A673 (cell line): ENCODE measurements at regions not wholly inside any gene's neighbourhood (a gene's known extent, or its start where the extent isn't known, plus 50 kb on each side); places are given as distances from the start of the nearest gene placed in this dataset.

Source experiments
- BruUV-seq: library from RNA; stranded (reverse); fragments of 400-500 nt; replicated peaks from 2 replicates; lab custom pipeline; 2021; lab: Mats Ljungman, UMichigan
- CTCF ChIA-PET: fragments of 300-600 bp; sonication (Branson Sonifier 250); formaldehyde crosslinking; loops from one replicate; lab custom pipeline; 2022; ENCODE audit warnings: antibody characterized with exemption; lab: Charles Lee
- POLR2A ChIA-PET: fragments of 300-600 bp; sonication (Branson Sonifier 250); formaldehyde crosslinking; loops from one replicate; lab custom pipeline; 2022; ENCODE audit warnings: antibody characterized with exemption; ENCODE audit not compliant: low non-redundant PET; lab: Charles Lee
- DNase-seq: peaks from one replicate; pipeline ENCODE4 v3.0.0-alpha.2; 2015; ENCODE audit warnings: low spot score
- H3K27ac ChIP-seq: fragments of 200-600 bp; sonication (generic); 2 replicates; pipeline ENCODE4 v1.5.1; 2016; ENCODE audit warnings: mixed run types, low read depth, mild to moderate bottlenecking, mixed read lengths, antibody characterized with exemption, low read length; ENCODE audit not compliant: poor library complexity, severe bottlenecking
- H3K27me3 ChIP-seq: fragments of 200-600 bp; sonication (generic); replicated peaks from 2 replicates; pipeline ENCODE4 v1.6.1; 2017; ENCODE audit warnings: mixed run types, low read depth, mild to moderate bottlenecking, mixed read lengths, antibody characterized with exemption, low read length; ENCODE audit not compliant: insufficient read depth, poor library complexity
- H3K36me3 ChIP-seq: fragments of 200-600 bp; sonication (generic); 2 replicates; pipeline ENCODE4 v1.6.1; 2016; ENCODE audit warnings: mixed run types, mild to moderate bottlenecking, mixed read lengths, antibody characterized with exemption, low read length; ENCODE audit not compliant: insufficient read depth, poor library complexity, severe bottlenecking
- H3K4me1 ChIP-seq: fragments of 200-600 bp; sonication (generic); 2 replicates; pipeline ENCODE4 v1.6.1; 2017; ENCODE audit warnings: mixed run types, mild to moderate bottlenecking, mixed read lengths, antibody characterized with exemption, low read length; ENCODE audit not compliant: insufficient read depth, poor library complexity, severe bottlenecking
- H3K4me3 ChIP-seq: fragments of 200-600 bp; sonication (generic); 2 replicates; pipeline ENCODE4 v1.5.1; 2016; ENCODE audit warnings: low read depth, mixed run types, mild to moderate bottlenecking, mixed read lengths, low read length; ENCODE audit not compliant: poor library complexity, severe bottlenecking
- H3K9me3 ChIP-seq: fragments of 200-600 bp; sonication (generic); 2 replicates; pipeline ENCODE4 v1.6.1; 2016; ENCODE audit warnings: mixed run types, low read depth, mild to moderate bottlenecking, mixed read lengths, antibody characterized with exemption, low read length; ENCODE audit not compliant: poor library complexity, severe bottlenecking
- CTCF ChIP-seq: fragments of 300-800, 200-600 bp; sonication (generic); conservative IDR thresholded peaks from 2 replicates; pipeline ENCODE4 v1.5.1; 2017; ENCODE audit warnings: low read depth, mild to moderate bottlenecking, antibody characterized with exemption, low read length, moderate library complexity, mixed read lengths
- EZH2 ChIP-seq: fragments of 200-600 bp; sonication (generic); IDR thresholded peaks from 2 replicates; pipeline ENCODE4 v1.6.1; 2017; ENCODE audit warnings: borderline replicate concordance, low read depth, mild to moderate bottlenecking, mixed read lengths, antibody characterized with exemption, low read length; ENCODE audit not compliant: poor library complexity, severe bottlenecking
- intact Hi-C: fragments of 100-400 bp; cut with micrococcal nuclease; formaldehyde crosslinking; loops from one replicate; pipeline ENCODE4 v1.10.0; 2022; ENCODE audit not compliant: unreplicated experiment

GRCh38 chr2:122596598-122596997 lies 841.1 kb downstream of the TSN start:
- intact Hi-C loops: no loop called here
- CTCF ChIA-PET: no interaction called here
- BruUV-seq: no TSS peak

GRCh38 chr2:122598784-122599183 lies 843.3 kb downstream of the TSN start:
- H3K36me3 ChIP-seq: no peaks in the 10 kb centered on the region
- peaks cover 5% of the 10 kb centered on the region for H3K4me1 ChIP-seq
- H3K27me3 ChIP-seq: no peaks in the 10 kb centered on the region
- CTCF ChIA-PET: no interaction called here
- no peaks in the 10 kb centered on the region for H3K9me3 ChIP-seq
- no peak overlapping the region for H3K4me3 ChIP-seq
- BruUV-seq: no TSS peak
- DNase-seq: no peak
- POLR2A ChIA-PET: no interaction called here
- TF ChIP-seq EZH2 (no peak), CTCF (no peak)
- no peak overlapping the region for H3K27ac ChIP-seq
- intact Hi-C loops: no loop called here

More at GRCh38 chr2:122596598-122596997, 841.1 kb downstream of the TSN start:
- Histone ChIP-seq H3K36me3 (no peaks in the 10 kb centered on the region), H3K4me1 (peaks cover 5% of the 10 kb centered on the region), H3K27ac (no peak overlapping the region), H3K4me3 (no peak overlapping the region), H3K9me3 (no peaks in the 10 kb centered on the region), H3K27me3 (no peaks in the 10 kb centered on the region)
- no peak for TF ChIP-seq CTCF
- TF ChIP-seq EZH2: no peak
- POLR2A ChIA-PET: no interaction called here
- DNase-seq: no peak

GRCh38 chr2:122610948-122611609 lies 855.6 kb downstream of the TSN start:
- no peak overlapping the region for H3K4me3 ChIP-seq
- H3K9me3 ChIP-seq: no peaks in the 10 kb centered on the region
- no peaks in the 10 kb centered on the region for H3K4me1 ChIP-seq
- ChIA-PET POLR2A (no interaction called here), CTCF (no interaction called here)
- intact Hi-C loops: no loop called here
- DNase-seq: no peak
- no peaks in the 10 kb centered on the region for H3K27me3 ChIP-seq
- no peaks in the 10 kb centered on the region for H3K36me3 ChIP-seq
- no peak overlapping the region for H3K27ac ChIP-seq
- no TSS peak for BruUV-seq
- TF ChIP-seq CTCF (no peak), EZH2 (no peak)
